ENCODE measurements at regions not wholly inside any gene's neighbourhood (a gene's known extent, or its start where the extent isn't known, plus 50 kb on each side); places are given as distances from the start of the nearest gene placed in this dataset.

GRCh38 chr17:79391376-79392233 is 219.2 kb downstream of the RBFOX3 start:
- TF ChIP-seq, protein P1, sequence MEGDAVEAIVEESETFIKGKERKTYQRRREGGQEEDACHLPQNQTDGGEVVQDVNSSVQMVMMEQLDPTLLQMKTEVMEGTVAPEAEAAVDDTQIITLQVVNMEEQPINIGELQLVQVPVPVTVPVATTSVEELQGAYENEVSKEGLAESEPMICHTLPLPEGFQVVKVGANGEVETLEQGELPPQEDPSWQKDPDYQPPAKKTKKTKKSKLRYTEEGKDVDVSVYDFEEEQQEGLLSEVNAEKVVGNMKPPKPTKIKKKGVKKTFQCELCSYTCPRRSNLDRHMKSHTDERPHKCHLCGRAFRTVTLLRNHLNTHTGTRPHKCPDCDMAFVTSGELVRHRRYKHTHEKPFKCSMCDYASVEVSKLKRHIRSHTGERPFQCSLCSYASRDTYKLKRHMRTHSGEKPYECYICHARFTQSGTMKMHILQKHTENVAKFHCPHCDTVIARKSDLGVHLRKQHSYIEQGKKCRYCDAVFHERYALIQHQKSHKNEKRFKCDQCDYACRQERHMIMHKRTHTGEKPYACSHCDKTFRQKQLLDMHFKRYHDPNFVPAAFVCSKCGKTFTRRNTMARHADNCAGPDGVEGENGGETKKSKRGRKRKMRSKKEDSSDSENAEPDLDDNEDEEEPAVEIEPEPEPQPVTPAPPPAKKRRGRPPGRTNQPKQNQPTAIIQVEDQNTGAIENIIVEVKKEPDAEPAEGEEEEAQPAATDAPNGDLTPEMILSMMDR (IDR thresholded peaks at IDR 0.05; ENCODE audit: control insufficient read depth, insufficient read depth, low read depth, low read length, missing control alignments) = peak; percentile 88
- DNase-seq (ENCODE audit: low read depth) = no peak
- H3K4me3 ChIP-seq (ENCODE audit: control insufficient read depth, low read depth, low read length) = no peak overlapping the region

DNA sequence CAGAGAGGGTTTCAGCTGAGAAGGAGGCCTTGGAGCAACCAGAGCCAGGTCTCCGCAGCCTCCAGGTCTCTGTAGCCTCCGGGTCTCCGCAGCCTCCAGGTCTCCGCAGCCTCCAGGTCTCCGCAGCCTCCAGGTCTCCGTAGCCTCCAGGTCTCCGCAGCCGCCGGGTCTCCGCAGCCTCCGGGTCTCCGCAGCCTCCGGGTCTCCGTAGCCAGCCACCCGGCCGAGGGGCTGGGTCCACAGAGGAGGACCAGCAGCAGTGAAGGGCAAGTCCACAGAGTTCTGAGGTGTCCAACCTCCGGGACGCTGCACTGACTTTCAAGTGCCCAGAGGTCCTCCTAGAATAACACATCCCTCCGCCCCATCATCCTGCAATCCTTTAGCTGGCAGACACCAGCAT is 221.0 kb downstream of the RBFOX3 start:
- DNase-seq (ENCODE audit: low read depth) = no peak
- no peak overlapping the region for H3K4me3 ChIP-seq (ENCODE audit: control insufficient read depth, low read depth, low read length)
- TF ChIP-seq, protein P1 (IDR thresholded peaks at IDR 0.05; ENCODE audit: control insufficient read depth, insufficient read depth, low read depth, low read length, missing control alignments) = no peak

GRCh38 chr17:79388556-79389295 is 222.1 kb downstream of the RBFOX3 start:
- TF ChIP-seq, protein P1 (IDR thresholded peaks at IDR 0.05; ENCODE audit: control insufficient read depth, insufficient read depth, low read depth, low read length, missing control alignments) = peak; percentile 80
- H3K4me3 ChIP-seq (ENCODE audit: control insufficient read depth, low read depth, low read length) = no peak overlapping the region
- no peak for DNase-seq (ENCODE audit: low read depth)

DNA sequence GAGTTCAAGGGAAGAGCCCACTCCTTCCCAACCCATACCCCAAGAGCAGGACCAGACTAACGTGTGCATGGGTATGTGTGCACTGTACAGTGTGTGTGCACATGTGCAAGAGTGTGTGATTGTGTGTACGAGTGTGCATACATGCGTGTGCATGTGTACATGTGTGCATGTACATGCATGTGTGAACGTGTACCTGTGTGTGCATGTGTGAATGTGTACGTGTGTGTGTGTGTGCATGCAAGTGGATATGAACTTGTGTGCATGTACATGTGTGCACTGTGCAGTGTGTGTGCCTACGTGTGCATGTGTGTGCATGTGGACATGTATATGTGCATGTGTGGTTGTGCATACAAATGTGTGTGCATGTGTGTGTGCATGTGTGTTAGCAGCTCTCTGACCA is 223.1 kb downstream of the RBFOX3 start:
- no peak for DNase-seq (ENCODE audit: low read depth)
- H3K4me3 ChIP-seq (ENCODE audit: control insufficient read depth, low read depth, low read length) = no peak overlapping the region
- TF ChIP-seq, protein P1 (IDR thresholded peaks at IDR 0.05; ENCODE audit: control insufficient read depth, insufficient read depth, low read depth, low read length, missing control alignments) = no peak

GRCh38 chr17:79385962-79386563 is 224.8 kb downstream of the RBFOX3 start:
- no peak for DNase-seq (ENCODE audit: low read depth)
- TF ChIP-seq, protein P1 (IDR thresholded peaks at IDR 0.05; ENCODE audit: control insufficient read depth, insufficient read depth, low read depth, low read length, missing control alignments) = no peak
- no peak overlapping the region for H3K4me3 ChIP-seq (ENCODE audit: control insufficient read depth, low read depth, low read length)

GRCh38 chr17:79382313-79382712 is 228.5 kb downstream of the RBFOX3 start:
- H3K4me3 ChIP-seq (ENCODE audit: control insufficient read depth, low read depth, low read length) = no peak overlapping the region
- no peak for DNase-seq (ENCODE audit: low read depth)
- TF ChIP-seq, protein P1 (IDR thresholded peaks at IDR 0.05; ENCODE audit: control insufficient read depth, insufficient read depth, low read depth, low read length, missing control alignments) = no peak

Measured in AG09309 (cell line).